ENCODE measurements at regions not wholly inside any gene's neighbourhood (a gene's known extent, or its start where the extent isn't known, plus 50 kb on each side); places are given as distances from the start of the nearest gene placed in this dataset.

DNA sequence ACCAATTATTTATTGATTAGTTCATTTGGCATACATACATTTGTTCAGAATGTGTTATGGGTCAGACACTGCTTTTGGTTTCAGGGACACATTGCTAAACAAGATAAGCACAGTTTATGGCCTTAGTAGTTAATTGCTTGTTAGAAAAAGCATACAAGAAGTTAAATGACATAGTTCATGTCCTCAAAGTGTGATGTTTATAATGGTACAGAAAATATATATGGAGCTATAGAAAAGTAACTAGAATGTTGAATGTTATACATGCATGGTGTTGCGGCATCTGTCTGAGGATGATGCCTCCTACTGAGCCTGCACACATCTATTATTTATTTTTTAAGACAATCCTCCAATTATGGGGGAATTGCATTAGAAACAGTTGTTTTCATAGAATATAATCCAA lies 1476.3 kb upstream of the PCDH7 start:
- TF ChIP-seq, protein P1, sequence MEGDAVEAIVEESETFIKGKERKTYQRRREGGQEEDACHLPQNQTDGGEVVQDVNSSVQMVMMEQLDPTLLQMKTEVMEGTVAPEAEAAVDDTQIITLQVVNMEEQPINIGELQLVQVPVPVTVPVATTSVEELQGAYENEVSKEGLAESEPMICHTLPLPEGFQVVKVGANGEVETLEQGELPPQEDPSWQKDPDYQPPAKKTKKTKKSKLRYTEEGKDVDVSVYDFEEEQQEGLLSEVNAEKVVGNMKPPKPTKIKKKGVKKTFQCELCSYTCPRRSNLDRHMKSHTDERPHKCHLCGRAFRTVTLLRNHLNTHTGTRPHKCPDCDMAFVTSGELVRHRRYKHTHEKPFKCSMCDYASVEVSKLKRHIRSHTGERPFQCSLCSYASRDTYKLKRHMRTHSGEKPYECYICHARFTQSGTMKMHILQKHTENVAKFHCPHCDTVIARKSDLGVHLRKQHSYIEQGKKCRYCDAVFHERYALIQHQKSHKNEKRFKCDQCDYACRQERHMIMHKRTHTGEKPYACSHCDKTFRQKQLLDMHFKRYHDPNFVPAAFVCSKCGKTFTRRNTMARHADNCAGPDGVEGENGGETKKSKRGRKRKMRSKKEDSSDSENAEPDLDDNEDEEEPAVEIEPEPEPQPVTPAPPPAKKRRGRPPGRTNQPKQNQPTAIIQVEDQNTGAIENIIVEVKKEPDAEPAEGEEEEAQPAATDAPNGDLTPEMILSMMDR (IDR thresholded peaks at IDR 0.05), result no peak
- TF ChIP-seq POLR2AphosphoS5 (IDR thresholded peaks at IDR 0.05) (no peak), EP300 (IDR thresholded peaks at IDR 0.05) (no peak)
